GM12865 (cell line): ENCODE measurements at regions not wholly inside any gene's neighbourhood (a gene's known extent, or its start where the extent isn't known, plus 50 kb on each side); places are given as distances from the start of the nearest gene placed in this dataset.

Experiments used
- DNase-seq: peaks from one replicate; pipeline ENCODE4 v3.0.0; 2010; ENCODE audit warnings: low read depth
- H3K4me3 ChIP-seq: 2 replicates; pipeline ENCODE4 v1.5.1; 2011; ENCODE audit warnings: mild to moderate bottlenecking, low read depth, low read length, control low read depth
- CTCF ChIP-seq: IDR thresholded peaks from 2 replicates; pipeline ENCODE4 v1.5.1; 2011; ENCODE audit warnings: low read length, control low read depth, low read depth, inconsistent platforms; ENCODE audit not compliant: insufficient read depth; ENCODE audit errors: missing control alignments

- no peak for DNase-seq
- no peak overlapping the region for H3K4me3 ChIP-seq
- no peak for TF ChIP-seq CTCF
Observed at GRCh38 chr6:14831937-14832336, 413.9 kb upstream of the JARID2 start.

GRCh38 chr6:14832427-14832826, 413.4 kb upstream of the JARID2 start:
- DNase-seq: no peak
- no peak for TF ChIP-seq CTCF
- no peak overlapping the region for H3K4me3 ChIP-seq

DNA sequence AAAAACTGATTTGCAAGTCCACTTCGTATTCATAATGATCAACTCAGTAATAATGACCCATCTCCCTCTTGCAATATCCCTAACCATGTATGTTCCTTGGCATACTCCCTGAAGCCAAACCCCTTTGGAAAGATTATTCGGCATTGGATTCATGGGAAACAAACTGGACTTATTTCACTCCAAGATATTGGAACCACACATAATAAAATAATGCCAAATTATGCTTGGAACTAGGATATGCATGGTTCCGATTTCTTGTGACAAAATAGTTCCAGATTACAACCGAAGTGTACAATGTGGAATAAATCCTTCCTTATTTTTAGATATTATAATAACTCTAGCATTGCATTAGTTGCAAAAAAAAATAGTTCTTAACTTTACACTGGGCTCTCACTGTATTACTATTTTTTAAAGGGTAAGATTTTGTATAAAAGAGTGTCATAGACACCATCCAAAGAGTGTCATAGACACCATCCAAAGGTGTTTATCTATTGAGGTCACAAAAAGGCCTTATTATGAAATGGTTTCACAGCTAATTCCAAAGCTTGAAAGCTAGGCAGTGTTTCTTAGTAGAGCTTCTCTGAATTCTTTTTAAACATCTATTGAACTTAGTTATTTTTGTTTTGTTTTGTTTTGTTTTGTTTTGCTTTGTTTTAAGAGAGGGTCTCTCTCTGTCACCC, 410.9 kb upstream of the JARID2 start:
- H3K4me3 ChIP-seq: no peak overlapping the region
- no peak for DNase-seq
- TF ChIP-seq CTCF: no peak

DNA sequence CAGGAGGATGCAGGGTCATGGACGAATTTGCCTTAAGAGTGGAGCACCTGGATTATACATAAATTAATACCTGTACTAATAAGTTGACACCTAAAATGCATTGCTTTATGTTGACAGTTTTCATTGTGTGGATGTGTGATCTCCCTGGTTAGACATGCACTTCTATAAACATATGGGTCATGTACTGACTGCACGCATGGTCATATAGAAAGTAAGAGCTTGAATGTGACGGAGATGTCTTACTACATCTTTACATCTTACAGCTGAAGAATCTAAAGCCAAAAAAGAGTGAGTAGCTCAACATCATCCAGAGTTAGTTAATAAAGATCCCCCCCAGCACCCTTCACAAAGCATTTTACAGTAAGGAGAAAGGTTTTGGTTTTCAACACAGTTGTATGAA, 408.4 kb upstream of the JARID2 start:
- no peak overlapping the region for H3K4me3 ChIP-seq
- TF ChIP-seq CTCF: no peak
- DNase-seq: no peak

GRCh38 chr6:14838133-14838583, 407.7 kb upstream of the JARID2 start:
- TF ChIP-seq CTCF: no peak
- DNase-seq: no peak
- no peak overlapping the region for H3K4me3 ChIP-seq

DNA sequence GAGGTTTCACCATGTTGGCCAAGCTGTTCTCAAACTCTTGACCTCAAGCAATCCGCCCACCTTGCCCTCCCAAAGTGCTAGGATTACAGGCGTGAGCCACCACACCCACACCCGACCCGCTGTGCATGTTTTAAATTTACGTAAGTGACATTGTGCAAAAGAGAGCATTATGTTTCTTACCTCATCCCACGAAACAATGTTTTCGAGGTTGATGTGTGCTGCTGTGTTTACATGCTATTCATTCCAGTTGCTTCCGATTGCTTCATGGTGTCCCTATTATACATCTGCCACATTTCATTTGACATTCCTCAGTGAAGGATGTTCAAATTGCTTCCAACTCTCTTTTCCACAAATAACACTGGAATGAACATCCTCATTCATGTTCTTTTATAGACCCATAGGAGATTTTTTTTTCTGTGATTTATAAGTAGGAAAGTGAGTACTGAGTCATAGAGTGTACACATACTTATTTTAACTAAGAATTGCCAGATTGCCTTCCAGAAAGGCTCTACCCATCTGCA, 403.9 kb upstream of the JARID2 start:
- TF ChIP-seq CTCF: no peak
- DNase-seq: no peak
- H3K4me3 ChIP-seq: no peak overlapping the region

- no peak for DNase-seq
- TF ChIP-seq CTCF: no peak
- no peak overlapping the region for H3K4me3 ChIP-seq
Observed at GRCh38 chr6:14844411-14844810, 401.5 kb upstream of the JARID2 start.
